Activated T-cell treated with anti-CD3 and anti-CD28 coated beads for 1 hour (primary cell): ENCODE measurements at regions not wholly inside any gene's neighbourhood (a gene's known extent, or its start where the extent isn't known, plus 50 kb on each side); places are given as distances from the start of the nearest gene placed in this dataset.

Experiments used
- DNase-seq: peaks from one replicate; pipeline ENCODE4 v3.0.0-alpha.2; 2020; ENCODE audit warnings: low read depth

GRCh38 chr11:36722421-36722820, 124.4 kb upstream of the RAG2 start:
- DNase-seq = no peak

DNA sequence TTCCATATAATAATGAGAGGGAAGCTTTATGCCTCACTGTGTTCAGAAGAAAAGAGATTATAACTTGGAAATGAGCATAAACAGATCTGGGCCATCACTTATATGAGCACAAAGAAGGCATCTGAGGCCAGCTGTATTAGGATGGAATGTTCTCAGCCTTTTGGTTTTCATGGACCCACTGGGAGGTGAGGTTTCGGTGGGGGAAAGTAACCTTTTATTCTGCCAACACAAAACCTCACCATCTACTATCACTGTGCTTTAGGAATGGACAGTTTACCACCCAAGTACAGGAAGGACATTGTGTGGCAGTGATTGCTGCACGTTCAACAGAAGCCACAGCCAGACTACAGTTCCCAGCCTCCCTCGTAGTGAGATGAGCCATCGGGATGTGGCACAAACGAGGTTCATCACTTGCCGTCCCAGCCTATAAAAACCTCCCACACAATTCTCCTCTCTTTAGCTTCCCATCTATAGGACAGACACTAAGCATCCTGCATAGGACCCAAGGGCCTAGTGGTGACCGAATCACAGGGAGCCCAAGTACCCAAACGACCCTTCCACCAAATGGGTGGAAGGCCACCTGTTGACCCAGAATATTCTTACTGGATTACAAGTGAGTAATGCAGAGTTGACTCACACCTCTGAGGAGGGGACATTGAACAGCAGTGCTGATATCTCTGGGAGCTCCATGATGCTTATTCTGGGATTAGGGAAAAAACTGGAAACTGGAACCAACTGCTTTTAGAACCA, 121.5 kb upstream of the RAG2 start:
- no peak for DNase-seq

DNA sequence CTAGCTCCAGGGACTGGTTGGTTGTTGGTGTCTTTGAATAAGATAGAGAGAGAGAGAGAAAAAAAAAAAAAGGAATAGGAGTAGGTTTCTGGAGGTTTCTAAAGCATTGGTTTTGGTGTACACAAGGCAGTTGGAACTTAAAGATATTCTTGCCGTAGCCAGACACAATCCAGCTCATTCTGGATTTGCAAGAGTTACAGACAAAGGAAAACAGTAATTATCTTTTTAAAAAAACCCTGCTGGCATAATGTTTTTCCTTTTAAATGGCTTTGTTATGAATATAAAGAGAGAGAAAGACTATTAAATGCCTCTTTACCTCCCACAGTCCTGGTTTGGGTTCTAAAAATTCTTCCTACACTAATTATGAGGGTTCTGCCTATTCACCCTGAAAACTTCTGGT, 120.4 kb upstream of the RAG2 start:
- no peak for DNase-seq

- no peak for DNase-seq
Measured at GRCh38 chr11:36713715-36714114, 115.7 kb upstream of the RAG2 start.

DNA sequence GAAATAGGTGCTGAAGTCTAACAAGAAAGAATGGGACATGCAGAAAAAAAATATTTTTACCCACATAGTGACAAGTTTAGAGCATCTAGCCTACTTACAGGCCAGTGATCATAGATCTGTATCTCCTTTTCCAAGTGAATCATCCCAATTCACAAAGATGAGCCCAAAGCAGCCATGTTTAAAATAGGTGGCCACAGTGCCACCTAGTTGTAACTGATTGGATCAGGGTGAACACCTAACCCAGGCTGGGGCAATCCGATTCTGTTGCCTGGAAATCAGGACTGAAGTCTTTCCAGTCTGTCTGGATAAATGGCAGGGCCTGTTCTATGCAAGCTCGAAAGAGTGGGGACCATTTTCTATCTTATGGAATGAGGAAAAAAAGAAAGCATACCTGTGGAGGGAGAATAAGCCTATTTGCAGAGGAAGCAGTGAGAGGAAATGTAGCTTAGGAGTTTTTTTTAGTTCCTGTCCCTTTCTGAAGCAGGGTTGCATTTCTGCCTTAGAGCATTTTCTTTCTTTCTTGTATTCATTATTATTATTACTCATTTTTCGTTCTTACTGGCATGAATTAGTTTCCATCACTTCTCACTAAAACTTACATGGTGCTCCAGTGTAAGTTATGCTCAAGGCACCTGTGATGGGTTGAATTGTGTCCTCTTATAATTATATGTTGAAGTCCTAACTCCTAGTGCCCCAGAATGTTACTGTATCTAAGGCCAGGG, 113.2 kb upstream of the RAG2 start:
- DNase-seq = no peak
